Keratinocyte (primary cell): ENCODE measurements at regions not wholly inside any gene's neighbourhood (a gene's known extent, or its start where the extent isn't known, plus 50 kb on each side); places are given as distances from the start of the nearest gene placed in this dataset.

ENCODE experiments used
- DNase-seq: peaks from one replicate; pipeline ENCODE4 v3.0.0-alpha.2; 2011; ENCODE audit warnings: low read depth, missing footprints, low spot score
- FAIRE-seq: peaks from 2 replicates; lab custom pipeline; 2011; peaks lifted over from hg19 to GRCh38; lab: Jason Lieb, UNC
- H2AFZ ChIP-seq: 2 replicates; pipeline ENCODE4 v1.6.0; 2012; ENCODE audit warnings: low read length, control low read depth, inconsistent platforms; ENCODE audit not compliant: control insufficient read depth
- H3K27ac ChIP-seq: 2 replicates; pipeline ENCODE4 v1.5.1; 2011; ENCODE audit warnings: low read length; ENCODE audit not compliant: control insufficient read depth, insufficient read depth
- H3K27me3 ChIP-seq: 3 replicates; pipeline ENCODE4 v1.6.0; 2011; ENCODE audit warnings: low read length; ENCODE audit not compliant: control insufficient read depth, insufficient read depth; ENCODE audit errors: extremely low read depth
- H3K36me3 ChIP-seq, 2 experiments: 2 replicates in 1 of 2; 3 replicates in 1 of 2; pipeline ENCODE4 v1.5.1; 2011; ENCODE audit warnings: low read length in 2 of 2, mild to moderate bottlenecking in 1 of 2; ENCODE audit not compliant: control insufficient read depth in 2 of 2, insufficient read depth in 2 of 2; ENCODE audit errors: extremely low read depth in 1 of 2
- H3K4me1 ChIP-seq: 3 replicates; pipeline ENCODE4 v1.5.1; 2011; ENCODE audit warnings: low read length; ENCODE audit not compliant: control insufficient read depth, insufficient read depth; ENCODE audit errors: extremely low read depth
- H3K4me2 ChIP-seq: 3 replicates; pipeline ENCODE4 v1.6.0; 2011; ENCODE audit warnings: low read depth, low read length; ENCODE audit not compliant: control insufficient read depth, insufficient read depth; ENCODE audit errors: extremely low read depth
- H3K4me3 ChIP-seq, 3 experiments: fragments of 200-600 bp in 1 of 3; sonication (generic) in 1 of 3; 2 replicates in 2 of 3; 3 replicates in 1 of 3; pipeline ENCODE4 v1.5.1; 2011 to 2016; ENCODE audit warnings: low read length in 3 of 3, mild to moderate bottlenecking in 3 of 3, control low read depth in 2 of 3, inconsistent platforms in 1 of 3, low read depth in 1 of 3, mixed read lengths in 1 of 3, mixed run types in 1 of 3, moderate library complexity in 1 of 3; ENCODE audit not compliant: control insufficient read depth in 2 of 3, insufficient read depth in 2 of 3; ENCODE audit errors: extremely low read depth in 1 of 3
- H3K79me2 ChIP-seq: 2 replicates; pipeline ENCODE4 v1.6.0; 2012; ENCODE audit warnings: low read length; ENCODE audit not compliant: control insufficient read depth, insufficient read depth
- H3K9ac ChIP-seq: 3 replicates; pipeline ENCODE4 v1.6.0; 2011; ENCODE audit warnings: low read length; ENCODE audit not compliant: control insufficient read depth, insufficient read depth; ENCODE audit errors: extremely low read depth
- H3K9me1 ChIP-seq: 3 replicates; pipeline ENCODE4 v1.6.0; 2011; ENCODE audit warnings: low read length; ENCODE audit not compliant: control insufficient read depth, insufficient read depth; ENCODE audit errors: extremely low read depth
- H3K9me3 ChIP-seq: 2 replicates; pipeline ENCODE4 v1.5.1; 2012; ENCODE audit warnings: low read depth, low read length; ENCODE audit not compliant: control insufficient read depth
- H4K20me1 ChIP-seq: 3 replicates; pipeline ENCODE4 v1.6.0; 2011; ENCODE audit warnings: low read length; ENCODE audit not compliant: control insufficient read depth, insufficient read depth; ENCODE audit errors: extremely low read depth
- EZH2 ChIP-seq: IDR thresholded peaks from one replicate; pipeline ENCODE4 v1.6.1; 2012; ENCODE audit warnings: inconsistent platforms, mild to moderate bottlenecking, low read length, moderate library complexity
- dilution Hi-C: fragments of 300-500 bp; cut with MboI; formaldehyde crosslinking; loops from one replicate; pipeline ENCODE4 v1.7.0; 2020; ENCODE audit warnings: low sequenced_read_pairs; ENCODE audit not compliant: extremely low pct_ligation_motif_present
- TF ChIP-seq, protein P1 (sequence below), 3 experiments: IDR thresholded peaks in 1 of 3; conservative IDR thresholded peaks in 1 of 3; optimal IDR thresholded peaks in 1 of 3; 2 replicates in 2 of 3; 3 replicates in 1 of 3; pipeline versions ENCODE3 to v1.5.1; 2011; ENCODE audit warnings: low read length in 3 of 3, mild to moderate bottlenecking in 3 of 3, moderate library complexity in 2 of 3, control low read depth in 1 of 3, inconsistent platforms in 1 of 3; ENCODE audit not compliant: insufficient read depth in 2 of 3; ENCODE audit errors: extremely low read depth in 1 of 3

DNA sequence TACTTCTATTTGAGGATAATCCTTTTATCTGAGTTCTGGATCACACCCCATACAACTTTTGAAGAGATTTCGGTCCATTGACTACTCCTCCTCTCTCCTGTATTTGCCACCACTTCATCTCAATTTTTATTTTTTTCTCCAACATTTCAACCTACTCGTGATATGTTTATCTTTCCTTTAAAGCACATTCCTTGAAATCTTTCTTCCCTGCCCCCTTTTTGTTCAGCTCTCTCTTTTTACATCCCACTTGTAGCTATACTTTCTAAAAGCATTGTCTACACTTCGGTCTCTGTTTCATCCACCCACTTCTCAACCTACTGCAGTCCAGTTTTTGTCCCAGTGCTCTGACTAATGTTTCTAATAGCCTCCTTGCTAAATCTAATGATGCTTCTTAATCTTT, 299.4 kb downstream of the PSAT1 start:
- no peak overlapping the region for H2AFZ ChIP-seq
- H3K9ac ChIP-seq: no peak overlapping the region
- no peaks in the 10 kb centered on the region for H3K79me2 ChIP-seq
- TF ChIP-seq, protein P1, sequence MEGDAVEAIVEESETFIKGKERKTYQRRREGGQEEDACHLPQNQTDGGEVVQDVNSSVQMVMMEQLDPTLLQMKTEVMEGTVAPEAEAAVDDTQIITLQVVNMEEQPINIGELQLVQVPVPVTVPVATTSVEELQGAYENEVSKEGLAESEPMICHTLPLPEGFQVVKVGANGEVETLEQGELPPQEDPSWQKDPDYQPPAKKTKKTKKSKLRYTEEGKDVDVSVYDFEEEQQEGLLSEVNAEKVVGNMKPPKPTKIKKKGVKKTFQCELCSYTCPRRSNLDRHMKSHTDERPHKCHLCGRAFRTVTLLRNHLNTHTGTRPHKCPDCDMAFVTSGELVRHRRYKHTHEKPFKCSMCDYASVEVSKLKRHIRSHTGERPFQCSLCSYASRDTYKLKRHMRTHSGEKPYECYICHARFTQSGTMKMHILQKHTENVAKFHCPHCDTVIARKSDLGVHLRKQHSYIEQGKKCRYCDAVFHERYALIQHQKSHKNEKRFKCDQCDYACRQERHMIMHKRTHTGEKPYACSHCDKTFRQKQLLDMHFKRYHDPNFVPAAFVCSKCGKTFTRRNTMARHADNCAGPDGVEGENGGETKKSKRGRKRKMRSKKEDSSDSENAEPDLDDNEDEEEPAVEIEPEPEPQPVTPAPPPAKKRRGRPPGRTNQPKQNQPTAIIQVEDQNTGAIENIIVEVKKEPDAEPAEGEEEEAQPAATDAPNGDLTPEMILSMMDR (optimal IDR thresholded peaks at IDR 0.05 in 1 of 3, IDR thresholded peaks at IDR 0.05 in 1 of 3, conservative IDR thresholded peaks at IDR 0.05 in 1 of 3; ENCODE audit: extremely low read depth in 1 of 3, insufficient read depth in 2 of 3, low read length in 3 of 3): no peak
- no peak for TF ChIP-seq EZH2
- no peaks in the 10 kb centered on the region for H3K36me3 ChIP-seq
- no peak overlapping the region for H3K4me2 ChIP-seq
- dilution Hi-C loops: no loop called here
- H3K9me3 ChIP-seq: no peaks in the 10 kb centered on the region
- DNase-seq (no peak), FAIRE-seq (no peak)
- H3K4me1 ChIP-seq: no peaks in the 10 kb centered on the region
- no peak overlapping the region for H3K4me3 ChIP-seq
- no peak overlapping the region for H3K27ac ChIP-seq
- H4K20me1 ChIP-seq: no peaks in the 10 kb centered on the region
- no peaks in the 10 kb centered on the region for H3K27me3 ChIP-seq
- no peaks in the 10 kb centered on the region for H3K9me1 ChIP-seq

- H2AFZ ChIP-seq: no peak overlapping the region
- H4K20me1 ChIP-seq: no peaks in the 10 kb centered on the region
- TF ChIP-seq, protein P1 (optimal IDR thresholded peaks at IDR 0.05 in 1 of 3, IDR thresholded peaks at IDR 0.05 in 1 of 3, conservative IDR thresholded peaks at IDR 0.05 in 1 of 3; ENCODE audit: extremely low read depth in 1 of 3, insufficient read depth in 2 of 3, low read length in 3 of 3): no peak
- no peak for TF ChIP-seq EZH2
- H3K9ac ChIP-seq: no peak overlapping the region
- no peaks in the 10 kb centered on the region for H3K79me2 ChIP-seq
- no peaks in the 10 kb centered on the region for H3K9me1 ChIP-seq
- FAIRE-seq: no peak
- H3K36me3 ChIP-seq: no peaks in the 10 kb centered on the region
- dilution Hi-C loops: no loop called here
- DNase-seq: no peak
- H3K27me3 ChIP-seq: no peaks in the 10 kb centered on the region
- peaks cover 11% of the 10 kb centered on the region for H3K4me1 ChIP-seq
- no peak overlapping the region for H3K4me2 ChIP-seq
- no peaks in the 10 kb centered on the region for H3K9me3 ChIP-seq
- no peak overlapping the region for H3K27ac ChIP-seq
- no peak overlapping the region for H3K4me3 ChIP-seq
These were observed 301.2 kb downstream of the PSAT1 start for GRCh38 chr9:78598120-78598519.
